ENCODE measurements at regions not wholly inside any gene's neighbourhood (a gene's known extent, or its start where the extent isn't known, plus 50 kb on each side); places are given as distances from the start of the nearest gene placed in this dataset.

GRCh38 chr18:2313332-2313731 is 258.0 kb downstream of the METTL4 start:
- DNase-seq (ENCODE audit: low spot score): no peak
- H3K27ac ChIP-seq (ENCODE audit: low read depth in 1 of 2, low read length in 2 of 2): no peak overlapping the region
- no peaks in the 10 kb centered on the region for H3K9me3 ChIP-seq (ENCODE audit: control insufficient read depth in 4 of 4, low read length in 3 of 4)
- H3K4me3 ChIP-seq (ENCODE audit: low read depth in 1 of 3, low read length in 3 of 3): no peak overlapping the region
- H3K4me1 ChIP-seq (ENCODE audit: control insufficient read depth in 4 of 4, insufficient read depth in 4 of 4, low read length in 3 of 4): peaks cover 0 to 7% (median 3%) of the 10 kb centered on the region in 4 donors
- H3K27me3 ChIP-seq (ENCODE audit: control insufficient read depth in 4 of 4, insufficient read depth in 4 of 4, low read length in 3 of 4): no peaks in the 10 kb centered on the region
- WGBS: 92% methylated on average over 3 of the region's 3 CpGs
- H3K9ac ChIP-seq (ENCODE audit: low read depth in 1 of 2, low read length in 2 of 2): no peak overlapping the region
- H3K36me3 ChIP-seq (ENCODE audit: control insufficient read depth in 4 of 4, insufficient read depth in 3 of 4, low read depth in 1 of 4, low read length in 3 of 4): no peaks in the 10 kb centered on the region
- TF ChIP-seq HNF4G (IDR thresholded peaks at IDR 0.05) (no peak), RXRA (IDR thresholded peaks at IDR 0.05) (no peak), ZBTB33 (IDR thresholded peaks at IDR 0.05) (no peak), FOXA2 (IDR thresholded peaks at IDR 0.05) (no peak), SP1 (IDR thresholded peaks at IDR 0.05) (no peak), ATF3 (IDR thresholded peaks at IDR 0.05) (no peak), EGR1 (IDR thresholded peaks at IDR 0.05; ENCODE audit: low read depth in 2 of 2) (no peak)

- no peaks in the 10 kb centered on the region for H3K36me3 ChIP-seq (ENCODE audit: control insufficient read depth in 4 of 4, insufficient read depth in 3 of 4, low read depth in 1 of 4, low read length in 3 of 4)
- DNase-seq (ENCODE audit: low spot score): no peak
- 84% methylated on average over 3 of the region's 3 CpGs for WGBS
- H3K27me3 ChIP-seq (ENCODE audit: control insufficient read depth in 4 of 4, insufficient read depth in 4 of 4, low read length in 3 of 4): no peaks in the 10 kb centered on the region
- H3K9me3 ChIP-seq (ENCODE audit: control insufficient read depth in 4 of 4, low read length in 3 of 4): peaks cover 0 to 2% (median 0%) of the 10 kb centered on the region in 4 donors
- H3K27ac ChIP-seq (ENCODE audit: low read depth in 1 of 2, low read length in 2 of 2): no peak overlapping the region
- peaks cover 0 to 7% (median 3%) of the 10 kb centered on the region in 4 donors for H3K4me1 ChIP-seq (ENCODE audit: control insufficient read depth in 4 of 4, insufficient read depth in 4 of 4, low read length in 3 of 4)
- no peak overlapping the region for H3K9ac ChIP-seq (ENCODE audit: low read depth in 1 of 2, low read length in 2 of 2)
- TF ChIP-seq CTCF (IDR thresholded peaks at IDR 0.05; ENCODE audit: low read depth, low read length, missing input control) (no peak), NR2F2 (IDR thresholded peaks at IDR 0.05) (no peak), ZBTB33 (IDR thresholded peaks at IDR 0.05) (no peak), TAF1 (conservative IDR thresholded peaks at IDR 0.05) (no peak), GABPA (IDR thresholded peaks at IDR 0.05 in 1 of 2, conservative IDR thresholded peaks at IDR 0.05 in 1 of 2) (no peak), YY1 (IDR thresholded peaks at IDR 0.05) (no peak), FOXA2 (IDR thresholded peaks at IDR 0.05) (no peak), MAX (IDR thresholded peaks at IDR 0.05) (no peak), RXRA (IDR thresholded peaks at IDR 0.05) (no peak), EGR1 (IDR thresholded peaks at IDR 0.05; ENCODE audit: low read depth in 2 of 2) (no peak), REST (IDR thresholded peaks at IDR 0.05) (no peak), SP1 (IDR thresholded peaks at IDR 0.05) (no peak), HNF4A (conservative IDR thresholded peaks at IDR 0.05) (no peak), ATF3 (IDR thresholded peaks at IDR 0.05) (no peak), JUND (IDR thresholded peaks at IDR 0.05) (no peak), RAD21 (IDR thresholded peaks at IDR 0.05) (no peak)
- H3K4me3 ChIP-seq (ENCODE audit: low read depth in 1 of 3, low read length in 3 of 3): no peak overlapping the region
Observed at GRCh38 chr18:2316082-2316750, 255.1 kb downstream of the METTL4 start.
